ENCODE measurements at regions not wholly inside any gene's neighbourhood (a gene's known extent, or its start where the extent isn't known, plus 50 kb on each side); places are given as distances from the start of the nearest gene placed in this dataset.

GRCh38 chr21:15191342-15191741, 126.5 kb upstream of the NRIP1 start:
- Histone ChIP-seq H3K4me1 (ENCODE audit: control insufficient read depth in 5 of 5, insufficient read depth in 5 of 5, low read length in 5 of 5) (no peaks in the 10 kb centered on the region), H3K9ac (ENCODE audit: insufficient read depth in 1 of 2, low read length in 2 of 2) (no peak overlapping the region), H3K9me3 (ENCODE audit: control insufficient read depth in 4 of 4, insufficient read depth in 3 of 4, low read length in 3 of 4) (no peaks in the 10 kb centered on the region), H3K27ac (ENCODE audit: low read depth in 1 of 2, low read length in 1 of 2) (no peak overlapping the region), H3K4me3 (no peak overlapping the region), H3K27me3 (ENCODE audit: control insufficient read depth in 3 of 3, insufficient read depth in 3 of 3, low read length in 2 of 3) (no peaks in the 10 kb centered on the region), H3K36me3 (ENCODE audit: control insufficient read depth in 4 of 4, insufficient read depth in 4 of 4, low read length in 4 of 4) (no peaks in the 10 kb centered on the region)
- DNase-seq: no peak
- no peak for TF ChIP-seq CTCF (IDR thresholded peaks at IDR 0.05; ENCODE audit: control extremely low read depth, extremely low read depth)
- no peak for ATAC-seq (ENCODE audit: insufficient read depth, low FRiP score)
- 90 to 92% methylated on average over 5 of the region's 5 CpGs for WGBS, 2 donors

GRCh38 chr21:15192243-15192642, 127.4 kb upstream of the NRIP1 start:
- no peak overlapping the region for H3K4me3 ChIP-seq
- no peak for TF ChIP-seq CTCF (IDR thresholded peaks at IDR 0.05; ENCODE audit: control extremely low read depth, extremely low read depth)
- no peaks in the 10 kb centered on the region for H3K27me3 ChIP-seq (ENCODE audit: control insufficient read depth in 3 of 3, insufficient read depth in 3 of 3, low read length in 2 of 3)
- 54 to 63% methylated on average over 3 of the region's 3 CpGs for WGBS, 2 donors
- no peak for DNase-seq
- no peak overlapping the region for H3K27ac ChIP-seq (ENCODE audit: low read depth in 1 of 2, low read length in 1 of 2)
- H3K36me3 ChIP-seq (ENCODE audit: control insufficient read depth in 4 of 4, insufficient read depth in 4 of 4, low read length in 4 of 4): no peaks in the 10 kb centered on the region
- no peak for ATAC-seq (ENCODE audit: insufficient read depth, low FRiP score)
- H3K9me3 ChIP-seq (ENCODE audit: control insufficient read depth in 4 of 4, insufficient read depth in 3 of 4, low read length in 3 of 4): no peaks in the 10 kb centered on the region
- no peak overlapping the region for H3K9ac ChIP-seq (ENCODE audit: insufficient read depth in 1 of 2, low read length in 2 of 2)
- H3K4me1 ChIP-seq (ENCODE audit: control insufficient read depth in 5 of 5, insufficient read depth in 5 of 5, low read length in 5 of 5): no peaks in the 10 kb centered on the region

GRCh38 chr21:15193937-15194336, 129.1 kb upstream of the NRIP1 start:
- WGBS, 2 donors: 87 to 94% methylated on average over 3 of the region's 3 CpGs
- TF ChIP-seq CTCF (IDR thresholded peaks at IDR 0.05; ENCODE audit: control extremely low read depth, extremely low read depth): no peak

GRCh38 chr21:15195104-15195503, 130.3 kb upstream of the NRIP1 start:
- no peak for TF ChIP-seq CTCF (IDR thresholded peaks at IDR 0.05; ENCODE audit: control extremely low read depth, extremely low read depth)

More at GRCh38 chr21:15193937-15194336, 129.1 kb upstream of the NRIP1 start:
- ATAC-seq (ENCODE audit: insufficient read depth, low FRiP score) (no peak), DNase-seq (no peak)
- no peaks in the 10 kb centered on the region for H3K9me3 ChIP-seq (ENCODE audit: control insufficient read depth in 4 of 4, insufficient read depth in 3 of 4, low read length in 3 of 4)
- H3K4me3 ChIP-seq: no peak overlapping the region
- no peaks in the 10 kb centered on the region for H3K4me1 ChIP-seq (ENCODE audit: control insufficient read depth in 5 of 5, insufficient read depth in 5 of 5, low read length in 5 of 5)
- no peaks in the 10 kb centered on the region for H3K36me3 ChIP-seq (ENCODE audit: control insufficient read depth in 4 of 4, insufficient read depth in 4 of 4, low read length in 4 of 4)
- no peaks in the 10 kb centered on the region for H3K27me3 ChIP-seq (ENCODE audit: control insufficient read depth in 3 of 3, insufficient read depth in 3 of 3, low read length in 2 of 3)
- H3K27ac ChIP-seq (ENCODE audit: low read depth in 1 of 2, low read length in 1 of 2): no peak overlapping the region
- H3K9ac ChIP-seq (ENCODE audit: insufficient read depth in 1 of 2, low read length in 2 of 2): no peak overlapping the region

More at GRCh38 chr21:15195104-15195503, 130.3 kb upstream of the NRIP1 start:
- Histone ChIP-seq H3K27ac (ENCODE audit: low read depth in 1 of 2, low read length in 1 of 2) (no peak overlapping the region), H3K9me3 (ENCODE audit: control insufficient read depth in 4 of 4, insufficient read depth in 3 of 4, low read length in 3 of 4) (no peaks in the 10 kb centered on the region), H3K4me1 (ENCODE audit: control insufficient read depth in 5 of 5, insufficient read depth in 5 of 5, low read length in 5 of 5) (peaks cover 0 to 10% (median 0%) of the 10 kb centered on the region in 5 donors), H3K27me3 (ENCODE audit: control insufficient read depth in 3 of 3, insufficient read depth in 3 of 3, low read length in 2 of 3) (no peaks in the 10 kb centered on the region), H3K9ac (ENCODE audit: insufficient read depth in 1 of 2, low read length in 2 of 2) (no peak overlapping the region), H3K4me3 (no peak overlapping the region), H3K36me3 (ENCODE audit: control insufficient read depth in 4 of 4, insufficient read depth in 4 of 4, low read length in 4 of 4) (no peaks in the 10 kb centered on the region)
- ATAC-seq (ENCODE audit: insufficient read depth, low FRiP score): no peak
- 98% methylated on average over 2 of the region's 2 CpGs for WGBS, 2 donors
- no peak for DNase-seq

Data from lung (tissue), 11 donors.